ENCODE measurements at regions not wholly inside any gene's neighbourhood (a gene's known extent, or its start where the extent isn't known, plus 50 kb on each side); places are given as distances from the start of the nearest gene placed in this dataset.
"Not testable (repeated sequence)": the region's sequence is repeated elsewhere in the genome, so short reads cannot be mapped to it uniquely, and the experiment has no call there.

- H3K4me1 Mint-ChIP-seq: no peaks in the 10 kb centered on the region
- no peak for TF ChIP-seq CTCF (conservative IDR thresholded peaks at IDR 0.05)
Measured at GRCh38 chr13:90492872-90493271, 854.6 kb upstream of the MIR17HG start.

GRCh38 chr13:90493667-90494066, 853.8 kb upstream of the MIR17HG start:
- H3K36me3 Mint-ChIP-seq (ENCODE audit: low read depth): peaks cover 3% of the 10 kb centered on the region
- no peak overlapping the region for H3K4me3 Mint-ChIP-seq
- H3K4me1 Mint-ChIP-seq: no peaks in the 10 kb centered on the region
- no peaks in the 10 kb centered on the region for H3K27me3 Mint-ChIP-seq (ENCODE audit: low read depth)
- H3K27ac Mint-ChIP-seq (ENCODE audit: unreplicated experiment): no peak overlapping the region
- no peak for DNase-seq (ENCODE audit: low read depth, low spot score)
- TF ChIP-seq CTCF (conservative IDR thresholded peaks at IDR 0.05): no peak
- H3K9me3 Mint-ChIP-seq: peaks cover 8% of the 10 kb centered on the region

More at GRCh38 chr13:90492872-90493271, 854.6 kb upstream of the MIR17HG start:
- peaks cover 8% of the 10 kb centered on the region for H3K9me3 Mint-ChIP-seq
- H3K4me3 Mint-ChIP-seq: no peak overlapping the region
- DNase-seq (ENCODE audit: low read depth, low spot score): no peak
- peaks cover 3% of the 10 kb centered on the region for H3K36me3 Mint-ChIP-seq (ENCODE audit: low read depth)
- H3K27ac Mint-ChIP-seq (ENCODE audit: unreplicated experiment): no peak overlapping the region
- H3K27me3 Mint-ChIP-seq (ENCODE audit: low read depth): no peaks in the 10 kb centered on the region

DNA sequence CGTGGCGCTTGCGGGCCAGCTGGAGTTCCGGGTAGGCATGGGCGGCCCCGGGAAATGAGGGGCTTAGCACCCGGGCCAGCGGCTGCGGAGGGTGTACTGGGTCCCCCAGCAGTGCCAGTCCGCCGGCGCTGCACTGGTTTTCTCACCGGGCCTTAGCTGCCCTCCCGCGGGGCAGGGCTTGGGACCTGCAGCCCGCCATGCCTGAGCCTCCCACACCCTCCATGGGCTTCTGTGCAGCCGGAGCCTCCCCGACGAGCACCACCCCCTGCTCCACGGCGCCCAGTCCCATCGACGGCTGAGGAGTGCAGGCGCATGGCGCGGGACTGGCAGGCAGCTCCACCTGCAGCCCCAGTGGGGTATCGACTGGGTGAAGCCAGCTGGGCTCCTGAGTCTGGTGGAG, 852.6 kb upstream of the MIR17HG start:
- not testable (repeated sequence) for H3K27ac Mint-ChIP-seq (ENCODE audit: unreplicated experiment); H3K4me1 Mint-ChIP-seq; H3K4me3 Mint-ChIP-seq; H3K36me3 Mint-ChIP-seq (ENCODE audit: low read depth); DNase-seq (ENCODE audit: low read depth, low spot score); H3K9me3 Mint-ChIP-seq; H3K27me3 Mint-ChIP-seq (ENCODE audit: low read depth)

GRCh38 chr13:90498096-90498495, 849.4 kb upstream of the MIR17HG start:
- Mint-ChIP-seq H3K9me3 (no peaks in the 10 kb centered on the region), H3K27ac (ENCODE audit: unreplicated experiment) (no peak overlapping the region), H3K27me3 (ENCODE audit: low read depth) (no peaks in the 10 kb centered on the region), H3K4me3 (no peak overlapping the region), H3K36me3 (ENCODE audit: low read depth) (peaks cover 3% of the 10 kb centered on the region), H3K4me1 (peaks cover 6% of the 10 kb centered on the region)
- no peak for DNase-seq (ENCODE audit: low read depth, low spot score)
- no peak for TF ChIP-seq CTCF (conservative IDR thresholded peaks at IDR 0.05)

DNA sequence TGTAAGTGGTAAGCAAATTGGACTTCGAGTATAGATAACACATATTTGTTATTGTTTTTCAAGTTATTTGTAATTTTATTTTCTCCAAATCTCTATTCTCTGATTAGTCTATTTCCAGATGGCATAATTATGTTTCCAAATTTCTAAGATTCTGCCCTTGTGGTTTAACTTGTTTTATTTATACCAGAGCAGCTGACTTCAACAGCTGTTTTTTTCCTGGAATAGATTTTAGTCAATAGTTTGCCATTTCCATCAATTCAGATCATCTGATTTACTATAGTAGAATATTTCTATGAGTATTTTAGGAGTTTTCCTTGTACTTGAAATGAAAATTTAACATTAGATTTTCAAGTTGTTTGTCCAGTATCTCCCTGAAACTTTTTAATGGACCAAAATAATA, 848.7 kb upstream of the MIR17HG start:
- Mint-ChIP-seq H3K9me3 (no peaks in the 10 kb centered on the region), H3K4me1 (peaks cover 9% of the 10 kb centered on the region), H3K4me3 (no peak overlapping the region), H3K36me3 (ENCODE audit: low read depth) (no peaks in the 10 kb centered on the region), H3K27me3 (ENCODE audit: low read depth) (no peaks in the 10 kb centered on the region), H3K27ac (ENCODE audit: unreplicated experiment) (no peak overlapping the region)
- no peak for DNase-seq (ENCODE audit: low read depth, low spot score)
- no peak for TF ChIP-seq CTCF (conservative IDR thresholded peaks at IDR 0.05)

DNA sequence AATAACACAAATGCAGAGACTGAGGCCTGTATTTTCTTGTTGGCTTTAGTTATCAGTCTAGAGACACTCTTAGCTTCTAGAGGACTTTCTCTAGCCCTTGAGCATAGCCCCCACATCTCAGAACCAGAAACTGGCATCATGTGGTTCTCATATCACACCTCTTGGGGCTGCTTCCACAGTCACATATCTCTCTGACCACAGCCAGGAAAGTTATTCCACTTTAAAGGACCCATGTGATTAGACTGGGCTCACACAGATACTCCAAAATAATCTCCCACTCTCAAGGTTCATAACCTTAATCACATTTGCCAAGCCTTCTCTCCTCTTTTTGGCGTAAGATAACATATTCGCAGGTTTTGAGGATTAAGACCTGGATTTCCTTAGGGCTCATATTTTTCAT, 846.9 kb upstream of the MIR17HG start:
- DNase-seq (ENCODE audit: low read depth, low spot score): no peak
- no peak overlapping the region for H3K4me3 Mint-ChIP-seq
- no peak for TF ChIP-seq CTCF (conservative IDR thresholded peaks at IDR 0.05)

More for the DNA sequence above, 846.9 kb upstream of the MIR17HG start:
- Mint-ChIP-seq H3K9me3 (no peaks in the 10 kb centered on the region), H3K4me1 (peaks cover 9% of the 10 kb centered on the region), H3K36me3 (ENCODE audit: low read depth) (no peaks in the 10 kb centered on the region), H3K27me3 (ENCODE audit: low read depth) (no peaks in the 10 kb centered on the region), H3K27ac (ENCODE audit: unreplicated experiment) (no peak overlapping the region)
